ENCODE measurements at regions not wholly inside any gene's neighbourhood (a gene's known extent, or its start where the extent isn't known, plus 50 kb on each side); places are given as distances from the start of the nearest gene placed in this dataset.

DNA sequence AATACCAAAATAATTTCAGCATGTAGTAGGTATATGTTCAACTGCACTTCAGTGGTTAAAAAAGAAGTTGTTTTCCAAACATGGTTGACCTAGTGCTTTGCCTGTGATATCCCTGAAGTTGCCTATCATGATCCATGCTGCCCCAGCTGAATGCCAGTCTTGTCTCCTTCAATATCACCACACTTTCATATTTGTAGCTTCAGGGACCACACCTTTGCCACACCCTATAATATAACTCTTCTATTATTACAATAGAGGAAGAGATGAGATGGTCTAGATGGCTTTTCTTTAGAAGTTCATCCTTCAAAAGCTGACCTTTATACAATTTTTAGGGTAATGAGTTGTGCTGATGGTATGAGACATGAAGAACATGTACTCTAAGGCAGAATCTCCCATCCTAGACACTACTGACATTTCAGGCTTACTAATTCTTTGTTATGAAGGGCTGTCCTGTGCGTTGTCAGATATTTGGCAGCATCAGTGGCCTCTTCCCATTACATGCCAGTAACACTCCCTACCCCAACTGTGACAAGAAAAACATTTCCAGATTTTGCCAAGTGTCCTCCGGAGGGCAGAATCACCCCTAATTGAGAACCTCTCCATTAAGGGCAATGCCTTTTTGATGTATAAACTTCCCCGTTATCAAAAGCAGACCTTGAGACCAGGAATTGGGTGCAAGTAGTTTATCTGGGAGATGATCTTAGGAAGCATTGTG lies 76.2 kb upstream of the PLCL2 start:
- TF ChIP-seq, protein P1, sequence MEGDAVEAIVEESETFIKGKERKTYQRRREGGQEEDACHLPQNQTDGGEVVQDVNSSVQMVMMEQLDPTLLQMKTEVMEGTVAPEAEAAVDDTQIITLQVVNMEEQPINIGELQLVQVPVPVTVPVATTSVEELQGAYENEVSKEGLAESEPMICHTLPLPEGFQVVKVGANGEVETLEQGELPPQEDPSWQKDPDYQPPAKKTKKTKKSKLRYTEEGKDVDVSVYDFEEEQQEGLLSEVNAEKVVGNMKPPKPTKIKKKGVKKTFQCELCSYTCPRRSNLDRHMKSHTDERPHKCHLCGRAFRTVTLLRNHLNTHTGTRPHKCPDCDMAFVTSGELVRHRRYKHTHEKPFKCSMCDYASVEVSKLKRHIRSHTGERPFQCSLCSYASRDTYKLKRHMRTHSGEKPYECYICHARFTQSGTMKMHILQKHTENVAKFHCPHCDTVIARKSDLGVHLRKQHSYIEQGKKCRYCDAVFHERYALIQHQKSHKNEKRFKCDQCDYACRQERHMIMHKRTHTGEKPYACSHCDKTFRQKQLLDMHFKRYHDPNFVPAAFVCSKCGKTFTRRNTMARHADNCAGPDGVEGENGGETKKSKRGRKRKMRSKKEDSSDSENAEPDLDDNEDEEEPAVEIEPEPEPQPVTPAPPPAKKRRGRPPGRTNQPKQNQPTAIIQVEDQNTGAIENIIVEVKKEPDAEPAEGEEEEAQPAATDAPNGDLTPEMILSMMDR (conservative IDR thresholded peaks at IDR 0.05; ENCODE audit: low read depth, low read length): no peak
- TF ChIP-seq POLR2A (IDR thresholded peaks at IDR 0.05; ENCODE audit: low read depth, low read length) (no peak), RAD21 (IDR thresholded peaks at IDR 0.05; ENCODE audit: low read length) (no peak), CHD1 (IDR thresholded peaks at IDR 0.05; ENCODE audit: low read depth, low read length) (no peak), BHLHE40 (IDR thresholded peaks at IDR 0.05; ENCODE audit: low read depth, low read length) (no peak), SMC3 (IDR thresholded peaks at IDR 0.05; ENCODE audit: low read depth, low read length) (no peak), RCOR1 (IDR thresholded peaks at IDR 0.05; ENCODE audit: insufficient replicate concordance, low read length) (no peak), RFX5 (IDR thresholded peaks at IDR 0.05; ENCODE audit: low read depth, low read length) (no peak), FOS (IDR thresholded peaks at IDR 0.05; ENCODE audit: low read depth, low read length) (no peak), MXI1 (IDR thresholded peaks at IDR 0.05; ENCODE audit: borderline replicate concordance, low read depth, low read length) (no peak), CEBPB (IDR thresholded peaks at IDR 0.05; ENCODE audit: low read depth, low read length) (no peak)
- TF ChIP-seq, protein P2, sequence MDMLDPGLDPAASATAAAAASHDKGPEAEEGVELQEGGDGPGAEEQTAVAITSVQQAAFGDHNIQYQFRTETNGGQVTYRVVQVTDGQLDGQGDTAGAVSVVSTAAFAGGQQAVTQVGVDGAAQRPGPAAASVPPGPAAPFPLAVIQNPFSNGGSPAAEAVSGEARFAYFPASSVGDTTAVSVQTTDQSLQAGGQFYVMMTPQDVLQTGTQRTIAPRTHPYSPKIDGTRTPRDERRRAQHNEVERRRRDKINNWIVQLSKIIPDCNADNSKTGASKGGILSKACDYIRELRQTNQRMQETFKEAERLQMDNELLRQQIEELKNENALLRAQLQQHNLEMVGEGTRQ (IDR thresholded peaks at IDR 0.05; ENCODE audit: low read depth, low read length): no peak

Data from IMR-90 (cell line).